Suprapubic skin (tissue), 3 donors: ENCODE measurements at regions not wholly inside any gene's neighbourhood (a gene's known extent, or its start where the extent isn't known, plus 50 kb on each side); places are given as distances from the start of the nearest gene placed in this dataset.
"Not testable (repeated sequence)": the region's sequence is repeated elsewhere in the genome, so short reads cannot be mapped to it uniquely, and the experiment has no call there.

Source experiments
- CTCF ChIP-seq, 2 donors: fragments of 200-600 bp in 1 of 2; fragments of 450-650 bp in 1 of 2; sonication (generic) in 1 of 2; IDR thresholded peaks; one replicate each; pipeline ENCODE4 v1.5.1; 2016 to 2019; ENCODE audit warnings: antibody characterized with exemption in 2 of 2, mild to moderate bottlenecking in 1 of 2, moderate library complexity in 1 of 2
- POLR2A ChIP-seq, 2 donors: fragments of 450-650 bp; IDR thresholded peaks; one replicate each; pipeline ENCODE4 v1.6.1; 2017; ENCODE audit warnings: antibody characterized with exemption in 2 of 2, mild to moderate bottlenecking in 2 of 2, moderate library complexity in 2 of 2

GRCh38 chrX:73357294-73357693 is 89.6 kb upstream of the CDX4 start:
- TF ChIP-seq CTCF, POLR2A (IDR thresholded peaks at IDR 0.05): not testable (repeated sequence)
